ENCODE measurements at regions not wholly inside any gene's neighbourhood (a gene's known extent, or its start where the extent isn't known, plus 50 kb on each side); places are given as distances from the start of the nearest gene placed in this dataset.

GRCh38 chr1:14011132-14011531, 311.1 kb downstream of the PRDM2 start:
- no TSS peak for BruUV-seq (replicated peaks)
- POLR2A ChIA-PET (ENCODE audit: low non-redundant PET), result no interaction called here
- Histone ChIP-seq H3K27ac (ENCODE audit: low read depth, low read length, poor library complexity, severe bottlenecking) (no peak overlapping the region), H3K9me3 (ENCODE audit: low read depth, low read length, poor library complexity, severe bottlenecking) (no peaks in the 10 kb centered on the region), H3K27me3 (replicated peaks; ENCODE audit: insufficient read depth, low read depth, low read length, poor library complexity) (no peaks in the 10 kb centered on the region), H3K36me3 (ENCODE audit: insufficient read depth, low read length, poor library complexity, severe bottlenecking) (no peaks in the 10 kb centered on the region), H3K4me1 (ENCODE audit: insufficient read depth, low read length, poor library complexity, severe bottlenecking) (no peaks in the 10 kb centered on the region), H3K4me3 (ENCODE audit: low read depth, low read length, poor library complexity, severe bottlenecking) (no peak overlapping the region)
- CTCF ChIA-PET, result no interaction called here
- intact Hi-C loops (cut with micrococcal nuclease; ENCODE audit: unreplicated experiment), result no loop called here
- TF ChIP-seq EZH2 (IDR thresholded peaks at IDR 0.05; ENCODE audit: borderline replicate concordance, low read depth, low read length, poor library complexity, severe bottlenecking) (no peak), CTCF (conservative IDR thresholded peaks at IDR 0.05; ENCODE audit: low read depth, low read length) (no peak)
- no peak for DNase-seq (ENCODE audit: low spot score)

GRCh38 chr1:14011888-14012287, 311.9 kb downstream of the PRDM2 start:
- no peak overlapping the region for H3K27ac ChIP-seq (ENCODE audit: low read depth, low read length, poor library complexity, severe bottlenecking)
- ChIA-PET CTCF (no interaction called here), POLR2A (ENCODE audit: low non-redundant PET) (no interaction called here)
- TF ChIP-seq EZH2 (IDR thresholded peaks at IDR 0.05; ENCODE audit: borderline replicate concordance, low read depth, low read length, poor library complexity, severe bottlenecking) (no peak), CTCF (conservative IDR thresholded peaks at IDR 0.05; ENCODE audit: low read depth, low read length) (no peak)
- H3K4me3 ChIP-seq (ENCODE audit: low read depth, low read length, poor library complexity, severe bottlenecking), result no peak overlapping the region
- no peaks in the 10 kb centered on the region for H3K27me3 ChIP-seq (replicated peaks; ENCODE audit: insufficient read depth, low read depth, low read length, poor library complexity)
- no peaks in the 10 kb centered on the region for H3K36me3 ChIP-seq (ENCODE audit: insufficient read depth, low read length, poor library complexity, severe bottlenecking)
- H3K4me1 ChIP-seq (ENCODE audit: insufficient read depth, low read length, poor library complexity, severe bottlenecking), result no peaks in the 10 kb centered on the region
- H3K9me3 ChIP-seq (ENCODE audit: low read depth, low read length, poor library complexity, severe bottlenecking), result no peaks in the 10 kb centered on the region
- intact Hi-C loops (cut with micrococcal nuclease; ENCODE audit: unreplicated experiment), result no loop called here
- no peak for DNase-seq (ENCODE audit: low spot score)
- no TSS peak for BruUV-seq (replicated peaks)

GRCh38 chr1:14014929-14015328, 314.9 kb downstream of the PRDM2 start:
- intact Hi-C loops (cut with micrococcal nuclease; ENCODE audit: unreplicated experiment), result no loop called here

More at GRCh38 chr1:14014929-14015328, 314.9 kb downstream of the PRDM2 start:
- no TSS peak for BruUV-seq (replicated peaks)
- Histone ChIP-seq H3K36me3 (ENCODE audit: insufficient read depth, low read length, poor library complexity, severe bottlenecking) (no peaks in the 10 kb centered on the region), H3K9me3 (ENCODE audit: low read depth, low read length, poor library complexity, severe bottlenecking) (no peaks in the 10 kb centered on the region), H3K27ac (ENCODE audit: low read depth, low read length, poor library complexity, severe bottlenecking) (no peak overlapping the region), H3K4me3 (ENCODE audit: low read depth, low read length, poor library complexity, severe bottlenecking) (no peak overlapping the region), H3K27me3 (replicated peaks; ENCODE audit: insufficient read depth, low read depth, low read length, poor library complexity) (no peaks in the 10 kb centered on the region), H3K4me1 (ENCODE audit: insufficient read depth, low read length, poor library complexity, severe bottlenecking) (no peaks in the 10 kb centered on the region)
- ChIA-PET POLR2A (ENCODE audit: low non-redundant PET) (no interaction called here), CTCF (no interaction called here)
- no peak for DNase-seq (ENCODE audit: low spot score)
- TF ChIP-seq EZH2 (IDR thresholded peaks at IDR 0.05; ENCODE audit: borderline replicate concordance, low read depth, low read length, poor library complexity, severe bottlenecking) (no peak), CTCF (conservative IDR thresholded peaks at IDR 0.05; ENCODE audit: low read depth, low read length) (no peak)

All from A673 (cell line).